Neural cell (in vitro differentiated cells): ENCODE measurements at regions not wholly inside any gene's neighbourhood (a gene's known extent, or its start where the extent isn't known, plus 50 kb on each side); places are given as distances from the start of the nearest gene placed in this dataset.
"Not testable (repeated sequence)": the region's sequence is repeated elsewhere in the genome, so short reads cannot be mapped to it uniquely, and the experiment has no call there.

ENCODE experiments used
- H2AFZ ChIP-seq: fragments of 200-600, 300-800 bp; sonication (generic), shearing (Covaris generic); 2 replicates; pipeline ENCODE4 v1.6.0; 2014; ENCODE audit warnings: low read depth, mild to moderate bottlenecking, antibody characterized with exemption, low read length, moderate library complexity
- H3F3A ChIP-seq: fragments of 200-600 bp; shearing (Covaris generic); 2 replicates; pipeline ENCODE4 v1.6.1; 2016; ENCODE audit warnings: mild to moderate bottlenecking, moderate library complexity, mixed read lengths, antibody characterized with exemption, low read length; ENCODE audit not compliant: insufficient read depth, poor library complexity, severe bottlenecking
- H3K27ac ChIP-seq: fragments of 200-600, 300-800 bp; sonication (generic), shearing (Covaris generic); 2 replicates; pipeline ENCODE4 v1.5.1; 2014; ENCODE audit warnings: mild to moderate bottlenecking, low read length, moderate library complexity
- H3K27me3 ChIP-seq: fragments of 300-800, 200-600 bp; sonication (generic), shearing (Covaris generic); 2 replicates; pipeline ENCODE4 v1.6.0; 2014; ENCODE audit warnings: mild to moderate bottlenecking, low read depth, low read length, moderate library complexity; ENCODE audit not compliant: insufficient read depth
- H3K36me3 ChIP-seq: fragments of 300-800, 200-600 bp; sonication (generic), shearing (Covaris generic); 2 replicates; pipeline ENCODE4 v1.5.1; 2014; ENCODE audit warnings: mild to moderate bottlenecking, antibody characterized with exemption, low read length, moderate library complexity; ENCODE audit not compliant: insufficient read depth
- H3K4me2 ChIP-seq: fragments of 300-800, 200-600 bp; sonication (generic), shearing (Covaris generic); 2 replicates; pipeline ENCODE4 v1.6.0; 2014; ENCODE audit warnings: mild to moderate bottlenecking, low read length
- H3K4me3 ChIP-seq: fragments of 300-800, 200-600 bp; sonication (generic), shearing (Covaris generic); 2 replicates; pipeline ENCODE4 v1.5.1; 2014; ENCODE audit warnings: mild to moderate bottlenecking, low read length, moderate library complexity
- H3K79me2 ChIP-seq: fragments of 200-600 bp; shearing (Covaris generic); replicated peaks from 2 replicates; pipeline ENCODE4 v1.6.0; 2014; ENCODE audit warnings: mild to moderate bottlenecking, low read length, moderate library complexity; ENCODE audit not compliant: insufficient read depth
- H3K9ac ChIP-seq: fragments of 300-800, 200-600 bp; sonication (generic), shearing (Covaris generic); 2 replicates; pipeline ENCODE4 v1.6.1; 2016; ENCODE audit warnings: mild to moderate bottlenecking, low read length, mixed read lengths
- H3K9me2 ChIP-seq: fragments of 200-600 bp; shearing (Covaris generic); 2 replicates; pipeline ENCODE4 v1.6.1; 2016; ENCODE audit warnings: mild to moderate bottlenecking, low read length, mixed read lengths; ENCODE audit not compliant: insufficient read depth
- H3K9me3 ChIP-seq: fragments of 200-600, 300-800 bp; sonication (generic), shearing (Covaris generic); 2 replicates; pipeline ENCODE4 v1.6.1; 2016; ENCODE audit warnings: mild to moderate bottlenecking, mixed run types, low read length, moderate library complexity, mixed read lengths
- H4K20me1 ChIP-seq: fragments of 200-600 bp; shearing (Covaris generic); 2 replicates; pipeline ENCODE4 v1.6.1; 2016; ENCODE audit warnings: mild to moderate bottlenecking, mixed run types; ENCODE audit not compliant: insufficient read depth
- EP300 ChIP-seq: fragments of 450-650 bp; conservative IDR thresholded peaks from 2 replicates; pipeline ENCODE4 v1.6.1; 2014; ENCODE audit warnings: antibody characterized with exemption, mild to moderate bottlenecking, moderate library complexity; ENCODE audit not compliant: poor library complexity, severe bottlenecking
- EZH2 ChIP-seq: fragments of 200-600, 300-800 bp; shearing (Covaris generic), sonication (generic); IDR thresholded peaks from 2 replicates; pipeline ENCODE4 v1.6.1; 2014; ENCODE audit warnings: antibody characterized with exemption, low read length, borderline replicate concordance, mild to moderate bottlenecking; ENCODE audit not compliant: insufficient read depth, poor library complexity, severe bottlenecking
- MXI1 ChIP-seq: fragments of 450-650 bp; conservative IDR thresholded peaks from 2 replicates; pipeline ENCODE4 v1.6.1; 2014; ENCODE audit warnings: antibody characterized with exemption, mild to moderate bottlenecking; ENCODE audit not compliant: poor library complexity, severe bottlenecking
- POLR2AphosphoS5 ChIP-seq: IDR thresholded peaks from 2 replicates; pipeline ENCODE4 v1.6.1; 2012
- RAD21 ChIP-seq: fragments of 450-650 bp; conservative IDR thresholded peaks from 2 replicates; pipeline ENCODE4 v1.6.1; 2014; ENCODE audit warnings: antibody characterized with exemption, mild to moderate bottlenecking, moderate library complexity
- SMC3 ChIP-seq: fragments of 450-650 bp; conservative IDR thresholded peaks from 2 replicates; pipeline ENCODE4 v1.6.1; 2014; ENCODE audit warnings: antibody characterized with exemption, mild to moderate bottlenecking, moderate library complexity; ENCODE audit not compliant: poor library complexity
- TAF1 ChIP-seq: IDR thresholded peaks from 2 replicates; pipeline ENCODE4 v1.6.1; 2012; ENCODE audit warnings: low read depth
- TF ChIP-seq, protein P1 (sequence below): IDR thresholded peaks from 2 replicates; pipeline ENCODE4 v1.6.1; 2012; ENCODE audit warnings: borderline replicate concordance
- TF ChIP-seq, protein P2 (sequence below): fragments of 450-650 bp; IDR thresholded peaks from 2 replicates; pipeline ENCODE4 v1.5.1; 2014; ENCODE audit warnings: antibody characterized with exemption, mild to moderate bottlenecking, moderate library complexity; ENCODE audit not compliant: poor library complexity, severe bottlenecking

DNA sequence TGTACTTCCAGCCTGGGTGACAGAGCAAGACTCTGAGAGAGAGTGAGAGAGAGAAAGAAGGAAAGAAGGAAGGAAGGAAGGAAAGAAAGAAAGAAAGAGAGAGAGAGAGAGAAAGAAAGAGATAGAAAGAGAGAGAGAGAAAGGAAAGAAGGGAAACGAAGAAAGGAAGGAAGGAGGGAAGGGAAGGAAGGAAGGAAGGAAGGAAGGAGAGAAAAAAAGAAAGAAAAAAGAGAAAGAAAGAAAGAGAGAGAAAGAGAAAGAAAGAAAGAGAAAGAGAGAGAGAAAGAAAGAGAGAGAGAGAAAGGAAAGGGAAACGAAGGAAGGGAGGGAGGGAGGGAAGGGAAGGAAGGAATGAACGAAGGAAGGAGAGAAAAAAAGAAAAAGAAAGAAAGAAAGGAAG is 238.6 kb downstream of the ASMT start:
- H3K9me2 ChIP-seq, result no peaks in the 10 kb centered on the region
- no peak overlapping the region for H3K27ac ChIP-seq
- no peak overlapping the region for H2AFZ ChIP-seq
- H3K79me2 ChIP-seq, result no peaks in the 10 kb centered on the region
- no peak overlapping the region for H3K4me2 ChIP-seq
- no peaks in the 10 kb centered on the region for H3F3A ChIP-seq
- no peak overlapping the region for H3K4me3 ChIP-seq
- no peaks in the 10 kb centered on the region for H3K9me3 ChIP-seq
- no peaks in the 10 kb centered on the region for H3K27me3 ChIP-seq
- H4K20me1 ChIP-seq, result no peaks in the 10 kb centered on the region
- TF ChIP-seq EP300, result no peak
- TF ChIP-seq SMC3, result no peak
- TF ChIP-seq RAD21, result no peak
- TF ChIP-seq, protein P1, sequence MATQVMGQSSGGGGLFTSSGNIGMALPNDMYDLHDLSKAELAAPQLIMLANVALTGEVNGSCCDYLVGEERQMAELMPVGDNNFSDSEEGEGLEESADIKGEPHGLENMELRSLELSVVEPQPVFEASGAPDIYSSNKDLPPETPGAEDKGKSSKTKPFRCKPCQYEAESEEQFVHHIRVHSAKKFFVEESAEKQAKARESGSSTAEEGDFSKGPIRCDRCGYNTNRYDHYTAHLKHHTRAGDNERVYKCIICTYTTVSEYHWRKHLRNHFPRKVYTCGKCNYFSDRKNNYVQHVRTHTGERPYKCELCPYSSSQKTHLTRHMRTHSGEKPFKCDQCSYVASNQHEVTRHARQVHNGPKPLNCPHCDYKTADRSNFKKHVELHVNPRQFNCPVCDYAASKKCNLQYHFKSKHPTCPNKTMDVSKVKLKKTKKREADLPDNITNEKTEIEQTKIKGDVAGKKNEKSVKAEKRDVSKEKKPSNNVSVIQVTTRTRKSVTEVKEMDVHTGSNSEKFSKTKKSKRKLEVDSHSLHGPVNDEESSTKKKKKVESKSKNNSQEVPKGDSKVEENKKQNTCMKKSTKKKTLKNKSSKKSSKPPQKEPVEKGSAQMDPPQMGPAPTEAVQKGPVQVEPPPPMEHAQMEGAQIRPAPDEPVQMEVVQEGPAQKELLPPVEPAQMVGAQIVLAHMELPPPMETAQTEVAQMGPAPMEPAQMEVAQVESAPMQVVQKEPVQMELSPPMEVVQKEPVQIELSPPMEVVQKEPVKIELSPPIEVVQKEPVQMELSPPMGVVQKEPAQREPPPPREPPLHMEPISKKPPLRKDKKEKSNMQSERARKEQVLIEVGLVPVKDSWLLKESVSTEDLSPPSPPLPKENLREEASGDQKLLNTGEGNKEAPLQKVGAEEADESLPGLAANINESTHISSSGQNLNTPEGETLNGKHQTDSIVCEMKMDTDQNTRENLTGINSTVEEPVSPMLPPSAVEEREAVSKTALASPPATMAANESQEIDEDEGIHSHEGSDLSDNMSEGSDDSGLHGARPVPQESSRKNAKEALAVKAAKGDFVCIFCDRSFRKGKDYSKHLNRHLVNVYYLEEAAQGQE, result no peak
- H3K9ac ChIP-seq, result no peak overlapping the region
- H3K36me3 ChIP-seq, result no peaks in the 10 kb centered on the region

DNA sequence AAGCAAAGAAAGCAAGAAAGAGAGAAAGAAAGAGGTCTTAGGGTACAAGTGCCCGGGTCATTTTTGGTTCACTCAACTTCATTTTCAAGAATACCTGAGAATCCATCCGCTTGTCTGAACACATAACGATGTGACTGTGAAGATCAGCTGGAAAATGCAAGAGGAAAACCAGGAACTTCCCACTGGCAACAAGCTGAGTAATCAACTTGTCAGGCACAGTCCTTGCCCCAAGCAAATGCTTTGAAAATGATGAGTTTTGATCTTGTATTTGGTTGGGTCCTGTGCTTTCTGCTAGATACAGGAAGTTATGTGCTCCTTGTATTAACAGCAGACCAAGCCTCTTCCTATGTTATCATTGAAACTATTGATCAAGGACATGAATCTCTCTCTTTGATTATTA is 239.1 kb downstream of the ASMT start:
- Histone ChIP-seq H3K27me3 (no peaks in the 10 kb centered on the region), H3K4me3 (no peak overlapping the region), H3K9ac (no peak overlapping the region), H3F3A (no peaks in the 10 kb centered on the region), H2AFZ (no peak overlapping the region), H3K36me3 (no peaks in the 10 kb centered on the region), H3K9me3 (no peaks in the 10 kb centered on the region), H3K9me2 (no peaks in the 10 kb centered on the region), H3K4me2 (no peak overlapping the region), H3K27ac (no peak overlapping the region), H4K20me1 (no peaks in the 10 kb centered on the region), H3K79me2 (no peaks in the 10 kb centered on the region)
- TF ChIP-seq MXI1, result no peak
- no peak for TF ChIP-seq EZH2
- no peak for TF ChIP-seq EP300
- TF ChIP-seq RAD21, result no peak
- no peak for TF ChIP-seq TAF1
- no peak for TF ChIP-seq SMC3
- TF ChIP-seq, protein P1, result no peak
- TF ChIP-seq, protein P2, sequence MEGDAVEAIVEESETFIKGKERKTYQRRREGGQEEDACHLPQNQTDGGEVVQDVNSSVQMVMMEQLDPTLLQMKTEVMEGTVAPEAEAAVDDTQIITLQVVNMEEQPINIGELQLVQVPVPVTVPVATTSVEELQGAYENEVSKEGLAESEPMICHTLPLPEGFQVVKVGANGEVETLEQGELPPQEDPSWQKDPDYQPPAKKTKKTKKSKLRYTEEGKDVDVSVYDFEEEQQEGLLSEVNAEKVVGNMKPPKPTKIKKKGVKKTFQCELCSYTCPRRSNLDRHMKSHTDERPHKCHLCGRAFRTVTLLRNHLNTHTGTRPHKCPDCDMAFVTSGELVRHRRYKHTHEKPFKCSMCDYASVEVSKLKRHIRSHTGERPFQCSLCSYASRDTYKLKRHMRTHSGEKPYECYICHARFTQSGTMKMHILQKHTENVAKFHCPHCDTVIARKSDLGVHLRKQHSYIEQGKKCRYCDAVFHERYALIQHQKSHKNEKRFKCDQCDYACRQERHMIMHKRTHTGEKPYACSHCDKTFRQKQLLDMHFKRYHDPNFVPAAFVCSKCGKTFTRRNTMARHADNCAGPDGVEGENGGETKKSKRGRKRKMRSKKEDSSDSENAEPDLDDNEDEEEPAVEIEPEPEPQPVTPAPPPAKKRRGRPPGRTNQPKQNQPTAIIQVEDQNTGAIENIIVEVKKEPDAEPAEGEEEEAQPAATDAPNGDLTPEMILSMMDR, result no peak
- TF ChIP-seq POLR2AphosphoS5, result no peak

DNA sequence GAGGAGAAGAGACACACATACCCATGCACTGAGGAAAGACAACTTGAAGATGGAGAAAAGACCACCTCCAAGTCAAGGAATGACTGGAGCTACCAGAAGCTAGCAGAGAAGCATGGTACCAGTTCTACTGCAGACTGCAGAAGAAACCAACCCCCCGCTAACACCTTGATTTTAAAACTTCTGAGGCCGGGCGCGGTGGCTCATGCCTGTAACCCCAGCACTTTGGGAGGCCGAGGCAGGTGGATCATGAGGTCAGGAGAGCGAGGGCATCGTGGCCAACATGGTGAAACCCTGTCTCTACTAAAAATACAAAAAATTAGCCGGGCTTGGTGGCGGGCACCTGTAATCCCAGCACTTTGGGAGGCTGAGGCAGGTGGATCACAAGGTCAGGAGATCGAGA is 240.0 kb downstream of the ASMT start:
- not testable (repeated sequence) for H3K36me3 ChIP-seq

DNA sequence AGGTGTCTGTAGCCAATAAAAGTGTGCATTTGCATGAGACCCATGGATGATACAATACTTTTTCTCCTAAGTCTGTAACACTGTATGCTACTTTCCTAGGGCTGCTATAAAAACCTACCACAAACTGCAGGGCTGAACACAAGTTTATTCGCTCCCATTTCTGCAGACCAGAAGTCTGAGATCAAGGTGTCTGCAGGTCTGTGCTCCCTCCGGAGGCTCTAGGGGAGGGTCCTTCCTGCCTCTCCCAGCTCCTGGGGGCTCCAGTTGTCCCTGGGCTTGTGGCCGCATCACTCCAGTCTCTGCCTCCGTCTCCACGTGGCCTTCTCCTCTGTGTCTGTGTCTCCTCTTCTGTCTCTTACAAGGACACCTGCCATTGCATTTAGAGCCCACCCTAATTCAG is 244.4 kb downstream of the ASMT start:
- not testable (repeated sequence) for H3F3A ChIP-seq, H3K36me3 ChIP-seq, H3K27ac ChIP-seq, H3K9me3 ChIP-seq, H3K9ac ChIP-seq, H3K27me3 ChIP-seq, H2AFZ ChIP-seq, H3K9me2 ChIP-seq, H3K79me2 ChIP-seq, H3K4me3 ChIP-seq, H4K20me1 ChIP-seq, H3K4me2 ChIP-seq

More for the DNA sequence above, 240.0 kb downstream of the ASMT start:
- not testable (repeated sequence) for H3K4me2 ChIP-seq, H3K79me2 ChIP-seq, H4K20me1 ChIP-seq, H3K27ac ChIP-seq, H3K4me3 ChIP-seq, H3K9me3 ChIP-seq, H2AFZ ChIP-seq, H3F3A ChIP-seq, H3K27me3 ChIP-seq, H3K9ac ChIP-seq, H3K9me2 ChIP-seq
